ENCODE measurements at regions not wholly inside any gene's neighbourhood (a gene's known extent, or its start where the extent isn't known, plus 50 kb on each side); places are given as distances from the start of the nearest gene placed in this dataset.

- Histone ChIP-seq H3K36me3 (ENCODE audit: insufficient read depth in 1 of 2, low read depth in 1 of 2) (no peaks in the 10 kb centered on the region), H3K9me3 (no peaks in the 10 kb centered on the region), H3K27ac (no peak overlapping the region), H3K4me1 (no peaks in the 10 kb centered on the region), H3K27me3 (ENCODE audit: insufficient read depth in 3 of 3, low read length in 2 of 3) (no peaks in the 10 kb centered on the region), H3K4me3 (no peak overlapping the region)
- TF ChIP-seq CTCF (IDR thresholded peaks at IDR 0.05) = no peak
- DNase-seq (no peak), ATAC-seq (no peak)
- intact Hi-C loops (cut with DNase I) = no loop called here
- WGBS, 3 donors = 83 to 89% (median 88%) methylated on average over 1 of the region's 1 CpG
These were observed 116.2 kb upstream of the KCNMB2 start for GRCh38 chr3:178420033-178420432.

- H3K4me1 ChIP-seq = no peaks in the 10 kb centered on the region
- ATAC-seq = no peak
- no peaks in the 10 kb centered on the region for H3K9me3 ChIP-seq
- H3K27ac ChIP-seq = no peak overlapping the region
- H3K4me3 ChIP-seq = no peak overlapping the region
- H3K27me3 ChIP-seq (ENCODE audit: insufficient read depth in 3 of 3, low read length in 2 of 3) = no peaks in the 10 kb centered on the region
- intact Hi-C loops (cut with DNase I) = no loop called here
- no peak for DNase-seq
- H3K36me3 ChIP-seq (ENCODE audit: insufficient read depth in 1 of 2, low read depth in 1 of 2) = no peaks in the 10 kb centered on the region
- 80 to 91% (median 89%) methylated on average over 1 of the region's 1 CpG for WGBS, 3 donors
- no peak for TF ChIP-seq CTCF (IDR thresholded peaks at IDR 0.05)
These were observed 115.2 kb upstream of the KCNMB2 start for GRCh38 chr3:178421069-178421468.

- Histone ChIP-seq H3K4me1 (no peaks in the 10 kb centered on the region), H3K4me3 (no peak overlapping the region), H3K9me3 (no peaks in the 10 kb centered on the region), H3K27me3 (ENCODE audit: insufficient read depth in 3 of 3, low read length in 2 of 3) (no peaks in the 10 kb centered on the region), H3K27ac (no peak overlapping the region), H3K36me3 (ENCODE audit: insufficient read depth in 1 of 2, low read depth in 1 of 2) (no peaks in the 10 kb centered on the region)
- no peak for TF ChIP-seq CTCF (IDR thresholded peaks at IDR 0.05)
- DNase-seq = no peak
- ATAC-seq = no peak
- intact Hi-C loops (cut with DNase I) = no loop called here
These were observed 113.8 kb upstream of the KCNMB2 start for GRCh38 chr3:178422406-178422805.

GRCh38 chr3:178428037-178428436, 108.2 kb upstream of the KCNMB2 start:
- TF ChIP-seq CTCF (IDR thresholded peaks at IDR 0.05) = no peak
- Histone ChIP-seq H3K27ac (no peak overlapping the region), H3K27me3 (ENCODE audit: insufficient read depth in 3 of 3, low read length in 2 of 3) (no peaks in the 10 kb centered on the region), H3K4me3 (no peak overlapping the region), H3K36me3 (ENCODE audit: insufficient read depth in 1 of 2, low read depth in 1 of 2) (no peaks in the 10 kb centered on the region), H3K4me1 (no peaks in the 10 kb centered on the region), H3K9me3 (no peaks in the 10 kb centered on the region)
- ATAC-seq (no peak), DNase-seq (no peak)
- intact Hi-C loops (cut with DNase I) = no loop called here

GRCh38 chr3:178434206-178434805, 101.9 kb upstream of the KCNMB2 start:
- TF ChIP-seq CTCF (IDR thresholded peaks at IDR 0.05) = peak; percentile 3
- intact Hi-C loops (cut with DNase I) = loop anchor here in 1 of 2 donors (5.0 kb wide), 1 partner anchor 533 kb away; no protein-coding TSS in a partner anchor
- Histone ChIP-seq H3K4me1 (no peaks in the 10 kb centered on the region), H3K27ac (no peak overlapping the region), H3K36me3 (ENCODE audit: insufficient read depth in 1 of 2, low read depth in 1 of 2) (no peaks in the 10 kb centered on the region), H3K4me3 (no peak overlapping the region), H3K27me3 (ENCODE audit: insufficient read depth in 3 of 3, low read length in 2 of 3) (no peaks in the 10 kb centered on the region), H3K9me3 (no peaks in the 10 kb centered on the region)
- WGBS, 3 donors = 13 to 19% (median 14%) methylated on average over 5 of the region's 5 CpGs
- DNase-seq (no peak), ATAC-seq (no peak)
